NCI-H146 treated with DMSO at 0.1 percent for 48 hours (cell line): ENCODE measurements at regions not wholly inside any gene's neighbourhood (a gene's known extent, or its start where the extent isn't known, plus 50 kb on each side); places are given as distances from the start of the nearest gene placed in this dataset.
A peak's percentile ranks its signal among the peaks of the same experiment; 100 is the strongest.

Experiments used
- DNase-seq: peaks from one replicate; lab custom pipeline; 2025; ENCODE audit not compliant: unreplicated experiment; lab: John Stamatoyannopoulos, UW

- no peak for DNase-seq
Measured at GRCh38 chr2:19810148-19810547, 91.6 kb downstream of the TTC32 start.

GRCh38 chr2:19809206-19809605, 92.6 kb downstream of the TTC32 start:
- no peak for DNase-seq

GRCh38 chr2:19807866-19808265, 93.9 kb downstream of the TTC32 start:
- no peak for DNase-seq

DNA sequence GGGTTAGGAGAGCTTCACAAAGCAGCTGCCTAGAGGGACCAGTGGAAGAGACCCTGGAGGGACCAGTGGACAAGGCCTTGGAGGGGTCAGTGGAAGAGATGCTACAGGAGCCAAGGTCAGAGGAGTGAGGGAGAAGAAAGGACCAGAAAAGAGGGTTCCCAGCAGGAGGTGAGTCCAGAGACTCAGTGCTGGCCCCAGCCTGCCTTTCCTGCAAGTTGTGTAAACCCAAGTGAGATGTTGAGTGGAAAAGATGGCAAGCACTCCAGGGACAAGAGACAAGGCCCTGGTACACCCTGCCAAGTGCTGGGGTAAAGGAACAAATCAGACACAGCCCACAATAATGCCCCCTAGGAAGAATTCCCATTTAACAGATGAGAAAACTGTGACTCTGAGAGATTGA, 94.4 kb downstream of the TTC32 start:
- no peak for DNase-seq

DNA sequence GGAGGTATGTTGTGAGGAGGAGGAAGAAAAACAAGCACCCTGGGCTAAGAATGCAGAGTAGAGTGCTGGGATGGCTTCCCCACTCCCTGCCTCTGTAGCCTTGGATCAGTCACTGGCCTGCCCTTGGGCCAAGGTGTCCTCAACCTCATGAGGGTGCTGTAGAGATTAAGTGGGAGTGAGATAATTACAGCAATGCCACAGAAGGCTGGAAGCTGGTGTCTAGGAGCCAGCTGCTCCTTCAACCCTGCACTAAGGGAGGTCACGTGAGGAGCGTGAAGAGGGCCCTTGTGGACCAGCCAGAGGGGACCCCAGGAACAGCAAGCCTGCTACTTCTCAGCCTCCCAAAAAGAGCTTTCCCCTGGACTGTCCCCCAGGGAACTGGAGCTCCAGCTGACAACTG, 95.2 kb downstream of the TTC32 start:
- no peak for DNase-seq

- no peak for DNase-seq
Measured at GRCh38 chr2:19806131-19806530, 95.7 kb downstream of the TTC32 start.

- DNase-seq, result no peak
Measured at GRCh38 chr2:19805266-19805665, 96.5 kb downstream of the TTC32 start.

- no peak for DNase-seq
Measured at GRCh38 chr2:19804639-19805260, 97.0 kb downstream of the TTC32 start.

DNA sequence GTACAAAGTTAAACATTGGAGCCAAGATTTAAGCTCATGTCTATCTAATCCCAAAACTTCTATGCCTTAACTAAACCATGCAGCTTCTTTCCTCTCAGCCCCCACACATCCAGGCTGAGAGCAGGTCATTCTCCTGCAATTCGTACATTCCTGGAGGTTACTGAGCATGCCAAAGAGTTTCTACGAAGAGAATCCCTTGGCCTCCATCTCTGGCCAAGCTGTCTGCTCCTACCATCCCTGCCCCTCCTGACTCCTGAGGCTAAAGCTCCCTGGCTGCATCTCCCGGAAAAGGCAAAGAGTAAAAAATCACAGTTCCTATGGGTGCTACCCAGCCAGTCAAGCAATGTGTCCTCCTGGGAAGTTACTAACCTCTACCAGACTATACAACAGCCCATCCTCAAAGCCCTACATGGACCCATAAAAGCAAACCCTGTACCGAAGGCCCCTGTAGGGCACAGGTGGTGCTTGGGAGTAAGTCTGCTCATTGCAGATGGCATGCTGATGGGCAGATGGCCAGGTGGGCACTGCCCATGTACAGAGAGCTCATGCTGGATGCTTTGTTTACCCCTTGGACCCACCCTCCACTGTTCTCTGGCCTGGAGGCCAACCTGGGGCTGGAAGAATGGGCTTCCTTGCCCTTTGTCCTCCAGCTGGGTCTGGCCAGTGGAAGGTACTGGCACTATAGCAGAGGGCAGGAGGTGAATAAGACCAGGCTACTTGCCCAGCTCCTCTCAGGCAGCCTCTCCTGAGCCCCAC, 99.5 kb downstream of the TTC32 start:
- no peak for DNase-seq

DNA sequence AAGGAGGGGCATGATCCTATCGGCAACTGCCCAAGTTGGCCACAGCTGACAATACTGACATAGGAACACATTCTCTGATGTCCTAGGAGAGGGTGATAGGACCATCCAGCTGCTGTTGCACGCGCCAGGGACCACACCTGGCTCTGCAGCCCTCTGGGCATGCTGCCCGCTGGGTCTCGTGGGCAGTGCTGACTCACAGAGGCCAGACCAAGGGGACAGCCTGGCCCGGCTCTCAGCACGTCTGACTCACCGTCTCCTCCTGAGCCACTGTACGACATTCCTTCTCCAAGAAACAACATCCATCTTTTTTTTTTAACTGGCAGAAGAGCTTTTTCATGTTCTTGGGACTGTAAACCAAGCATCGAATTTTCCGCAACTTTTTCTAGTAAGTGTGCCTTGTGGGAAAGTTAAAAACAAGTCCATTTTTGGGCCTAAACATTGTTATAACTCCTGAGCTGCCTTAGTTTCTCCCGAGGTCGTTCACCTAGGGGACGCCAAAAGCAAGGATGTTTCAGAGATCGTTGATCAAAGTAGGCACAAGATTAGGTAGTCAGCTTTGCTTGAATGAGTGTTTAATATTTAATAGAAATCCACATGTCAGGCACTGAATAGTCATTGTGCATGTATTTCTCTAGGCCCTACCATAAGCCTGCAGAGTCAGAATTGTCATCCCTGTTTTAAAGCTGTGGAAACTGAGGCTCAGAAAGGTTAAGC, 100.3 kb downstream of the TTC32 start:
- no peak for DNase-seq

DNA sequence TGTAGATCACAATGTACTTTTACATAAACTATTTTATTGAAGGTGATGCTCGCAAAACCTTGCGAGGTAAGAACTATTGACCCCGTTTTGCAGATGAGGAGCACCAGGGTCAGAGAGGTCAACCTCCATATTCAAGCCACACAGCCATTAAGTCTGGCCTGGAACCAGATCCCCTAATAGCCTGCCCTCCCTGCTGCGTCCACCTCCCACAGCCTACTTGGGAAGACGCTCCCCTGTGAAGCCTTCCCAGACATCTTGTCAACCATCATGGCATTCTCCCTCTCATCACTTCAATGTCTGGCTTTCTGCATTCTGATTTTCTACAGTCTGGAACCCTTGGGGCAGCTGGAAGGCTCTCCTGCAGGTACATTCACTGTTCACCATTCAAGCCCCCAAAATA, 101.0 kb downstream of the TTC32 start:
- no peak for DNase-seq

DNA sequence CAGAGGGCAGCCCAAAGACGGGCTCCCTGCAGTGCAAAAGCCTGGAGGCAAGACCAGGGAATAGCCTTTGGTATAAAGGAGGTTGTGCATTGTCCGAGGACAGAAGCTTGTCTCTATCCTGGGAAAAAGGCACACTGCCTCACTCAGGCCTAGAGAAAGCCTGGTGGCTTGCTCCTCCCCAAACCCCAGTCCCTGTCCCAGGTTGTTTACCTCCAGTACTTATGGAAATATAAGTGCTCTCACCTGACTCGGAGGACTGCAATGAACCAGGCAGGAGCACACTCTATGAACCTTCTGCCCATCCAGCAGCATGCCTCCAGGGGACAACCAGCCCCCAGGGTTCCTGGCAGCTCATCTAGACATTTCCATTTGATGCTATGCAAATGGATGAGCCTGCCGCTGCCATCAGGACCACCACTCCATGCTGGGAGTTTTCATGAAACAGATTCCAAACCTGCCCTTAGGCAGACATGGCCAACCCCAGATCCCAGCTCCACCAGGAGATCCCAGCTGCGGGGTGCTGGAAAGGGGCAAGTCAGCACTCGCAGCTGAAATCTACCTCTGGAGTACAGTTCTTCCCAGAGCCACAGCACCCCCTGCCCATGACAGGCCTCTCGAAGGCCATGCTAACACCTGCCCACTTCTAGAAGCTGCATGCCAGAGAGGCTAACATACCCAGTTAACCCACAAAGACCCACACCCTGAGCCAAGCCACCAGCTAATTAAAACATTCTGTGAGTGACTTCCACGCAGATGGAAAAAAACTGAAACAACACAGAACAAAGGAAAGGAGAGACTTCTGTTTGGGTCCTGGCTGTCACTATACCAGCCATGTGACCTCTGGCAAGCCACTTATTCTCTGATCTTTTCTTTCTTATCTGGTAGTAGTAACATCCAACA, 101.7 kb downstream of the TTC32 start:
- DNase-seq, result peak; percentile 3

DNA sequence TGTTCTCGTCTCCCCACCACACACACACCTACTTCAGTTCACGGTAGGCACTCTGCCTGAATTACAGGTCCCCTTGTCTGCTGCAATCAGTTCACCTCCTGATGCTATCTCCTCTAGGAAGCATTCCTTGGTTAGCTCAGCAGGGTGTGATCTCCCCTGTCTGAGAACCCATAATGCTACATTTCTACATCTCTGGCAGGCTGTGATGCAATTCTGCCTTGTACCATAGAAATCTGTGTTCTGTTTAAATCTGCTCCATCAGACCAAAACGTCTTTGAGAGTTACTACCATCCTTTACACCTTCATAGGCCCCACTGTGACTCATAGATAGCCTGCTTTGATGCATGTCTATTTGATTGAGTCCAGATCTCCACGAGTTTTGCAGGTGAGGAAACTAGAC, 103.9 kb downstream of the TTC32 start:
- DNase-seq, result no peak

DNA sequence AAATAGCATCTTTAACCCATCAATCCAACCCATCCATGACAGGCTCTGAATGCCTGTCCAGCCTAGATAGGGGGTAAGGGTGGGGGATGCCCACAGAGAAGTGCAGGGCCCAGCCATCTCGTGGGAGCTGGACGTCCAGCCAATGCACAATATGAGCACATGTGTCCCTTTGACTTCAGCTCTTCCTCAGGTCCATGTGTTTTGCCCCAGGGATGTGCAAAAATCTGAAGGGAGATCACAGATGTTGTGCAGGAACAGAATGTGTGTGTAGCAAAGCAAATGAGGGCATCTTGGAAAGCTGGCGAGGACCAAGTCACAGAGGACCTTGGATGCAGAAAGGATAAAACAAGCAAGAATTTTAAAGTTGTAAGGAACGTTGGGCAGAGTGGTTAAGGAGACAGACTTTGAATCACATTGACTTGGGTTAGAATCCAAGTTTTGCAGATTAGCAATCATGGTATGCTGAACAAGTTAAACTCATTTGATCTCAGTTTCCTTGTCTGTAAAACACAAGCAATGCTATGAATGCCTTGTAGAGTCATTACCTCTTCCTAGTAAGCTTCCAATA, 104.5 kb downstream of the TTC32 start:
- DNase-seq, result no peak

DNA sequence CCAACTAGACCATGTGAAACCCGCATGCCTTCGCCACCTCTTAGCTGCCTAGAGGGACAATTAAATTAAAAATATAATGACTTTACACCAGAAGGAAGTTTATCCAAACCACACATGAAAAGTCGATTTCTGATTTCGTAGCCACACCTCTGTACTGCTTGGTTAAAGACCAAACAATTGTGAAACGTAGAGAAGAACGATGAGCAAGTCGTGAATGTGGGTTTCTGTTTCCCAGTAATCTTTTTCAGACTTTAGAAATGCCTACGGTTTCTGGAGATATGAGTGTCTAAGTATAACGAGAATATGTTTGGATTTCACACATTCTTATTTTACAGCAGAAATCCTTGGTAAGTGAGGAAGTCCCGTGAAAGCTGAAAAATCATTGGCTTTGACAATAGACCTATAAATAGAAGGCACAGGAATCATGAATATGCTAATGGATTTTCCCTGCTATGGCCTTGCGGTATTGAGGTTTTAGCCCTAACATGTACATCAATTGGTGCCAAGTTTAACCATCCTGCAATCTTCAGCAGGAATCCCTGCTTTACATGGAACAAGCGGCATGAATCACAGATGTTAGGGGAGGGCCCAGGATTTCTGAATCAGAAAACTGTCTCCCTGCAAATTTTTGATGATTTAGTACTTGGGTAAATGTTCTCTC, 105.6 kb downstream of the TTC32 start:
- no peak for DNase-seq

DNA sequence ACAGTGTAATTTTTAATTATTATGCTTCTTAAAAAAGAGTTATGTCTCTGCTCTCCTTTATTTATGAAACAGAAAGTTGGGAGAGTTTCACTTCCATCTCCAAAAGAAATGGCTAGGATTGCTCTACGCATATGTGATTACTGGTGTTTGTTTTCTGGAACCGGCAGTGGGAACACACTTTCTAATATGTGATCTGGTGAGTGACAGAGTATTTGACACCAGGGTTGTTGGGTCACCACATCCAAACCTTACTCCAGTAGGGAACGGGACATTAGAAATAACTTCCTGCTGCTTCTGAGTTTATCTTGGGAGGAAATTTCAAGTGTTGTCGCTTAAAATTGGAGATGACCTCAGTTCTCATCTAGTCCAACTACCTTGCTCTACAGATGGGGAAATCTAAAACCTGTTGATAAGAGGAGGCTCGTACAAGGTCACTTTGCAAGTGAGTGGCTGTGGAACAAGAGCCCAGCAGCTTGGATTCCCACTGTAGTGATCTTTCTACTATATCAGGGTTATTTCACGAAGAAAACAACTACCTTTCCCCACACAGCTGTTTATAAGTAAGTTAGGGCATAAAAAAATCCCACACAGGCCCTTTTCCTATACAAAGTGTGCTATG, 108.5 kb downstream of the TTC32 start:
- no peak for DNase-seq

DNA sequence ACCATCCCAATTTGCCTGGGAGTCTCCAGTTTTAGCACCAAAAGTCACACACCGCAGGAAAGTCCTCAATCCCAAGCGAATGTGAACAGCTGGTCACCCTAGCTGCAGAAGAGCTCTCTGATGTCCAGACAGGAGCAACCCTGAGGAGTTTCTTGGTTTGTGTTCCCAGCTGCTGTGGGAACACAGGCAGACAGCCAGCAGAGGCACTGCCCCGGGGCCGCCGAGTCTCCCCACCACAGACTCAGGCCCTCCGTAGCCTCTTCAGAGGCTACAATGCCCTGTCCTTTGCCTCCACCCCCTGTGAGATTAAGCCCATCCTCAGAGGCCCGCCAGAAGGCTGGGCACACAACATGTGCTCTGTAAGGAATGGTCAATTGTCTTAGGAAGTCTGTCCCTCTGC, 111.5 kb downstream of the TTC32 start:
- no peak for DNase-seq

DNA sequence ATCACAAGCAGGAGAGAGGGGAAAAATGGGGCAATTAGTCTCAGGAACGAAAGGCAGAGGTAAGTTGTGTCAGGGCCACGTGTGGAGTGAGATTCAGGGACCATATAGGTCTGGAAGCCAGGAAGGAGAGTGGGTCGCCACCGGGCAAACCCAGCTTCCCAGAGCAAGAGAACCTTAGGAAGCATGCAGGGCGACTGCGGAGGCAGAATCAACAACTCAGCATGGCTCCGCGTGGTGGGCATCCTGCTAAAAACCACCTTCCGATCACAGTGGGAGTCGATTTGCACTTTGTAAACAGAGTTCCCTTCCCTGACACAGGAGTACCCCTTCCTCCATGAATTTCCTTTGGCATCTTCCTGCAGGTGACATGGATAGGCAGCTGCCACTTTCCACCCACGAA, 114.6 kb downstream of the TTC32 start:
- no peak for DNase-seq

GRCh38 chr2:19786408-19787058, 115.2 kb downstream of the TTC32 start:
- DNase-seq, result no peak
